GM12878 (cell line): ENCODE measurements at regions not wholly inside any gene's neighbourhood (a gene's known extent, or its start where the extent isn't known, plus 50 kb on each side); places are given as distances from the start of the nearest gene placed in this dataset.

Experiments
- ATAC-seq: fragments of 200-7000 bp; cut with Tn5 transposase; 3 replicates; pipeline ENCODE4 v1.9.1; 2020; ENCODE audit warnings: mild to moderate bottlenecking, moderate library complexity
- BruUV-seq: library from RNA; stranded (reverse); fragments of 400-500 nt; replicated peaks from 2 replicates; lab custom pipeline; 2021; lab: Mats Ljungman, UMichigan
- CTCF ChIA-PET: fragments of 300-600 bp; sonication (Branson Sonifier 250); formaldehyde crosslinking; extraction: SDS; loops from one replicate; lab custom pipeline; 2021; ENCODE audit warnings: inconsistent platforms; lab: Yijun Ruan, JAX
- POLR2A ChIA-PET: fragments of 350-600 bp; formaldehyde crosslinking; extraction: SDS; loops from one replicate; lab custom pipeline; 2021; ENCODE audit warnings: inconsistent platforms; lab: Charles Lee
- RAD21 ChIA-PET: fragments of 300-600 bp; sonication (Branson Sonifier 250); formaldehyde crosslinking; loops from one replicate; lab custom pipeline; 2023; ENCODE audit warnings: antibody characterized with exemption; ENCODE audit not compliant: unreplicated experiment; lab: Charles Lee
- SMC1A ChIA-PET: fragments of 300-600 bp; sonication (Branson Sonifier 250); formaldehyde crosslinking; loops from one replicate; lab custom pipeline; 2023; ENCODE audit not compliant: unreplicated experiment, uncharacterized antibody; lab: Charles Lee
- DNase-seq: peaks from one replicate; pipeline ENCODE4 v3.0.0-alpha.2; 2011; ENCODE audit warnings: low read depth, low spot score
- FAIRE-seq: peaks from 3 replicates; lab custom pipeline; 2011; peaks lifted over from hg19 to GRCh38; lab: Jason Lieb, UNC
- H2AFZ ChIP-seq: 2 replicates; pipeline ENCODE4 v1.6.0; 2011; ENCODE audit warnings: low read depth, low read length, control low read depth; ENCODE audit not compliant: control insufficient read depth
- H3K27ac ChIP-seq: 2 replicates; pipeline ENCODE4 v1.5.1; 2011; ENCODE audit warnings: control low read depth; ENCODE audit not compliant: control insufficient read depth, insufficient read depth
- H3K27me3 ChIP-seq, 2 experiments: replicated peaks in 1 of 2; 2 replicates each; pipeline versions ENCODE4 v1.6.0 to v1.6.1; 2011; ENCODE audit warnings: low read length in 1 of 2; ENCODE audit not compliant: control insufficient read depth in 2 of 2, insufficient read depth in 2 of 2
- H3K36me3 ChIP-seq, 2 experiments: 2 replicates each; pipeline ENCODE4 v1.5.1; 2011; ENCODE audit warnings: low read length in 1 of 2; ENCODE audit not compliant: control insufficient read depth in 2 of 2, insufficient read depth in 2 of 2
- H3K4me1 ChIP-seq: 2 replicates; pipeline ENCODE4 v1.6.1; 2011; ENCODE audit warnings: mild to moderate bottlenecking, low read length, moderate library complexity, mixed read lengths; ENCODE audit not compliant: control insufficient read depth, insufficient read depth
- H3K4me2 ChIP-seq: 2 replicates; pipeline ENCODE4 v1.6.0; 2011; ENCODE audit warnings: control low read depth; ENCODE audit not compliant: control insufficient read depth, insufficient read depth
- H3K4me3 ChIP-seq: fragments of 200-600 bp; sonication (generic); 2 replicates; pipeline ENCODE4 v1.5.1; 2016
- H3K79me2 ChIP-seq: 2 replicates; pipeline ENCODE4 v1.6.0; 2011; ENCODE audit warnings: low read length; ENCODE audit not compliant: control insufficient read depth, insufficient read depth
- H3K9ac ChIP-seq: 2 replicates; pipeline ENCODE4 v1.8.0; 2011; ENCODE audit warnings: low read length, control low read depth, mixed read lengths; ENCODE audit not compliant: control insufficient read depth, insufficient read depth
- H3K9me3 ChIP-seq: replicated peaks from 3 replicates; pipeline ENCODE4 v1.5.1; 2011; ENCODE audit warnings: mild to moderate bottlenecking, low read length; ENCODE audit not compliant: control insufficient read depth, insufficient read depth
- H4K20me1 ChIP-seq: 2 replicates; pipeline ENCODE4 v1.6.0; 2011; ENCODE audit not compliant: control insufficient read depth, insufficient read depth
- ASH2L ChIP-seq: fragments of 300-600, 200-600 bp; sonication (generic); IDR thresholded peaks from 2 replicates; pipeline ENCODE4 v1.6.1; 2017; ENCODE audit warnings: low read depth, mild to moderate bottlenecking, borderline replicate concordance
- CEBPB ChIP-seq, 2 experiments: fragments of 150-350 bp in 1 of 2; IDR thresholded peaks; 2 replicates each; pipeline ENCODE4 v1.6.1; 2012 to 2014; ENCODE audit warnings: low read depth in 2 of 2, low read length in 2 of 2, borderline replicate concordance in 1 of 2, inconsistent platforms in 1 of 2
- E4F1 ChIP-seq: fragments of 450-650 bp; IDR thresholded peaks from 2 replicates; pipeline ENCODE4 v1.6.1; 2018; ENCODE audit warnings: borderline replicate concordance, mild to moderate bottlenecking; ENCODE audit not compliant: partially characterized antibody
- FOS ChIP-seq: IDR thresholded peaks from 3 replicates; pipeline ENCODE4 v1.6.1; 2011; ENCODE audit warnings: borderline replicate concordance; ENCODE audit not compliant: insufficient read length; ENCODE audit errors: extremely low read depth
- FOXK2 ChIP-seq: fragments of 450-650 bp; IDR thresholded peaks from 2 replicates; pipeline ENCODE4 v1.6.1; 2017; ENCODE audit warnings: mild to moderate bottlenecking, moderate library complexity
- FOXM1 ChIP-seq: IDR thresholded peaks from 2 replicates; pipeline ENCODE4 v1.6.1; 2012; ENCODE audit warnings: low read depth, mild to moderate bottlenecking, inconsistent platforms, low read length, moderate library complexity
- HSF1 ChIP-seq: fragments of 150-350 bp; IDR thresholded peaks from 2 replicates; pipeline ENCODE4 v1.6.1; 2014; ENCODE audit warnings: mild to moderate bottlenecking, low read depth, low read length
- NRF1 ChIP-seq: conservative IDR thresholded peaks from 2 replicates; pipeline ENCODE4 v1.6.1; 2011; ENCODE audit warnings: mild to moderate bottlenecking, low read depth, low read length, improper control_type of control experiment
- POLR2A ChIP-seq: IDR thresholded peaks from 2 replicates; pipeline ENCODE4 v1.6.1; 2011; ENCODE audit warnings: low read depth, mild to moderate bottlenecking, low read length
- RUNX3 ChIP-seq: IDR thresholded peaks from 2 replicates; pipeline ENCODE4 v1.6.1; 2012; ENCODE audit warnings: low read length, inconsistent platforms
- SMAD5 ChIP-seq: IDR thresholded peaks from 2 replicates; pipeline ENCODE4 v1.6.1; 2016; ENCODE audit warnings: antibody characterized with exemption, low read depth
- SMC3 ChIP-seq: IDR thresholded peaks from 2 replicates; pipeline ENCODE4 v1.6.1; 2011; ENCODE audit warnings: low read length, improper control_type of control experiment, borderline replicate concordance
- TBL1XR1 ChIP-seq: IDR thresholded peaks from 2 replicates; pipeline ENCODE4 v1.6.1; 2012; ENCODE audit warnings: low read depth, low read length, improper control_type of control experiment
- YBX1 ChIP-seq: fragments of 450-650 bp; IDR thresholded peaks from 2 replicates; pipeline ENCODE4 v1.6.1; 2016; ENCODE audit warnings: antibody characterized with exemption
- ZNF622 ChIP-seq: fragments of 450-650 bp; IDR thresholded peaks from 2 replicates; pipeline ENCODE4 v1.6.1; 2017; ENCODE audit warnings: mild to moderate bottlenecking, inconsistent platforms
- WGBS: methylation state at CpG from one replicate; pipeline ENCODE4 v1.1.6; 2016; ENCODE audit warnings: low lambda C conversion rate; ENCODE audit not compliant: insufficient replicate concordance, insufficient coverage; ENCODE audit errors: missing lambda C conversion rate; 5-methylcytosine and 5-hydroxymethylcytosine counted together
- in situ Hi-C: fragments of 300-500 bp; cut with MboI; formaldehyde crosslinking; loops from 9 replicates; pipeline ENCODE4 v1.14.3; 2018; ENCODE audit warnings: mixed read lengths
- intact Hi-C: fragments of 100-400 bp; cut with micrococcal nuclease; formaldehyde crosslinking; loops from one replicate; pipeline ENCODE4 v1.14.2; 2022; ENCODE audit not compliant: unreplicated experiment

DNA sequence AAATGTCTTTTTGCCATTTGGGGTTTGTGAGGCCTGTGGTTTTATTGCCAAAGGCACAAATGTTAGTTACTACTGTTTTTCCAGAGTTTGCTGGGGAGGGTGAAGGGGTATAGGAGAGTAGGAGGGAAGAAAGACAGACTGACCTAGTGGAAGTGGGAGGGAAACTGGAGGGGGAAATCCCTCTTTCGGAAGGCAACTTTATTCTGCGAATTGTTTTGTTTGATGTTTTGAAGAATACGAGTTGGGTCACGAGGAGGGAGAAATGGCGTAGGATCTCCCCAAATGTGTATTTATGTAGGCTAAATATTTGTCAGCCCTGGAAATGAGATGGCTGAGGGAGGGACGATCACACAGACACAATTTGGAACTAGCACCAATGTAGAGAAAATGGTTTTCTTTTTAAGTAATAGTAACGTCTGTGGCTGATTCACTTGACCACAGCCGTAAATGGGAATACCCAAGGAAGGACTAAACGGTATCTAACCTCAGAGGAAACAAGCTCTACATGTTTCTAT, 172.3 kb downstream of the ICOS start:
- no peaks in the 10 kb centered on the region for H3K79me2 ChIP-seq
- peaks cover 1 to 10% of the 10 kb centered on the region in 2 experiments; a peak in 2 of 4 replicates for H3K27me3 ChIP-seq
- no peaks in the 10 kb centered on the region for H3K9me3 ChIP-seq
- H4K20me1 ChIP-seq = no peaks in the 10 kb centered on the region
- ChIA-PET CTCF (interaction anchor here (2.0 kb wide), 1 partner anchor 69 kb away, joined by 11 read pairs; no protein-coding TSS in a partner anchor), SMC1A (interaction anchor here (0.7 kb wide), 1 partner anchor 69 kb away, joined by 3 read pairs; no protein-coding TSS in a partner anchor), RAD21 (interaction anchor here (1.0 kb wide), 1 partner anchor 69 kb away, joined by 3 read pairs; no protein-coding TSS in a partner anchor), POLR2A (no interaction called here)
- H3K4me3 ChIP-seq = no peak overlapping the region
- H3K27ac ChIP-seq = no peak overlapping the region
- in situ Hi-C loops (no loop called here), intact Hi-C loops (loop anchor here (1.0 to 2.0 kb wide), 2 partner anchors 69 to 584 kb away; no protein-coding TSS in a partner anchor)
- no peak overlapping the region for H3K4me2 ChIP-seq
- 5% methylated on average over 9 of the region's 9 CpGs for WGBS
- DNase-seq = no peak
- H2AFZ ChIP-seq = no peak overlapping the region
- H3K4me1 ChIP-seq = peaks cover 19% of the 10 kb centered on the region
- ATAC-seq = peak; percentile 23
- no peaks in the 10 kb centered on the region for H3K36me3 ChIP-seq
- H3K9ac ChIP-seq = no peak overlapping the region; the same call in 1 of the 2 replicates
- no peak for FAIRE-seq
- no TSS peak for BruUV-seq
- TF ChIP-seq RUNX3 (peak; percentile 67), ZNF622 (no peak)

DNA sequence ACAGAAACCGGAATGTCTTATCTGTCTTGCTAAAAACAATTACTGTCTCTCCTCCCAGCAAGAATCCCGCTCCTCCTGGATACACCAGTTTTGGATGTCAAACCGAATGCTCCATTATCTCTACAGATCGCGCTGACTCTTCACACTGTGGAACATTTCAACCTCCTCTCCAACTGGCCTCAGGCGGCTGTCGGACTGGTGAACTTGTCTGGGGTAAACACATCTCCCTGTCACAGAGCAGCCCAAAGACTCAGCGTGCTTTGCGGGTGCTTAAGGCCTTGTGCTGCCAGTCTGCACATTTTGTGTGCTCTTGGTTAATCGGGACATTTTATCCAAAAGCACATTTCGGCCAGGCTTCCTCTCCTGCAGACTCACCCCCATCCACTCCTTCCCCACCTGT, 173.1 kb downstream of the ICOS start:
- no peak overlapping the region for H3K4me3 ChIP-seq
- no peaks in the 10 kb centered on the region for H3K9me3 ChIP-seq
- no peak overlapping the region for H3K27ac ChIP-seq
- no peaks in the 10 kb centered on the region for H4K20me1 ChIP-seq
- H3K9ac ChIP-seq = no peak overlapping the region
- H3K4me1 ChIP-seq = peaks cover 19% of the 10 kb centered on the region
- BruUV-seq = no TSS peak
- H3K36me3 ChIP-seq = no peaks in the 10 kb centered on the region
- ATAC-seq (no peak), FAIRE-seq (no peak), DNase-seq (no peak)
- ChIA-PET CTCF (interaction anchor here (0.9 kb wide), 1 partner anchor 13 kb away, joined by 3 read pairs; no protein-coding TSS in a partner anchor), RAD21 (interaction anchor here (1.0 kb wide), 1 partner anchor 68 kb away, joined by 3 read pairs; no protein-coding TSS in a partner anchor), POLR2A (no interaction called here), SMC1A (interaction anchor here (1.0 kb wide), 1 partner anchor 17 kb away, joined by 3 read pairs; no protein-coding TSS in a partner anchor)
- WGBS = 76% methylated on average over 11 of the region's 11 CpGs
- H2AFZ ChIP-seq = no peak overlapping the region
- intact Hi-C loops (loop anchor here (2.0 kb wide), 1 partner anchor 583 kb away; no protein-coding TSS in a partner anchor), in situ Hi-C loops (no loop called here)
- no peak overlapping the region for H3K4me2 ChIP-seq
- H3K27me3 ChIP-seq = peaks cover 1 to 8% of the 10 kb centered on the region in 2 experiments; a peak in 3 of 4 replicates
- H3K79me2 ChIP-seq = no peaks in the 10 kb centered on the region
- no peak for TF ChIP-seq HSF1
- no peak for TF ChIP-seq POLR2A
- no peak for TF ChIP-seq ASH2L
- no peak for TF ChIP-seq SMAD5
- no peak for TF ChIP-seq YBX1
- TF ChIP-seq SMC3 = no peak
- no peak for TF ChIP-seq E4F1
- no peak for TF ChIP-seq FOS
- TF ChIP-seq CEBPB (IDR thresholded peaks at IDR 0.05; ENCODE audit: borderline replicate concordance in 1 of 2, low read depth in 2 of 2, low read length in 2 of 2) = no peak
- no peak for TF ChIP-seq TBL1XR1
- TF ChIP-seq NRF1 = no peak
- no peak for TF ChIP-seq FOXK2
- no peak for TF ChIP-seq FOXM1
